Stimulated activated naive CD8-positive, alpha-beta T cell treated with anti-CD3 and anti-CD28 coated beads, Interleukin-15, amount 100 ng/mL, for 72 hours (primary cell): ENCODE measurements at regions not wholly inside any gene's neighbourhood (a gene's known extent, or its start where the extent isn't known, plus 50 kb on each side); places are given as distances from the start of the nearest gene placed in this dataset.

Source experiments
- ATAC-seq: fragments of 150-1000 bp; cut with Tn5 transposase; 2 replicates; pipeline ENCODE4 v1.10.0; 2021; ENCODE audit warnings: mild to moderate bottlenecking, moderate library complexity
- DNase-seq, 2 donors: peaks; one replicate each; pipeline ENCODE4 v3.0.0; 2021 to 2022
- H3K27ac Mint-ChIP-seq, 2 donors: one replicate each; pipeline ENCODE4 v1.8.0; 2022; ENCODE audit warnings: mild to moderate bottlenecking in 2 of 2, mixed read lengths in 2 of 2, moderate library complexity in 2 of 2
- H3K27me3 Mint-ChIP-seq: one replicate; pipeline ENCODE4 v1.8.0; 2022; ENCODE audit warnings: mixed read lengths
- H3K4me1 Mint-ChIP-seq: one replicate; pipeline ENCODE4 v1.8.0; 2022; ENCODE audit warnings: mild to moderate bottlenecking, mixed read lengths
- H3K4me3 Mint-ChIP-seq, 2 donors: one replicate each; pipeline ENCODE4 v1.8.0; 2022; ENCODE audit warnings: mild to moderate bottlenecking in 2 of 2, mixed read lengths in 2 of 2, moderate library complexity in 1 of 2
- H3K9me3 Mint-ChIP-seq, 2 donors: one replicate each; pipeline ENCODE4 v1.8.0; 2022; ENCODE audit warnings: mixed read lengths in 2 of 2

DNA sequence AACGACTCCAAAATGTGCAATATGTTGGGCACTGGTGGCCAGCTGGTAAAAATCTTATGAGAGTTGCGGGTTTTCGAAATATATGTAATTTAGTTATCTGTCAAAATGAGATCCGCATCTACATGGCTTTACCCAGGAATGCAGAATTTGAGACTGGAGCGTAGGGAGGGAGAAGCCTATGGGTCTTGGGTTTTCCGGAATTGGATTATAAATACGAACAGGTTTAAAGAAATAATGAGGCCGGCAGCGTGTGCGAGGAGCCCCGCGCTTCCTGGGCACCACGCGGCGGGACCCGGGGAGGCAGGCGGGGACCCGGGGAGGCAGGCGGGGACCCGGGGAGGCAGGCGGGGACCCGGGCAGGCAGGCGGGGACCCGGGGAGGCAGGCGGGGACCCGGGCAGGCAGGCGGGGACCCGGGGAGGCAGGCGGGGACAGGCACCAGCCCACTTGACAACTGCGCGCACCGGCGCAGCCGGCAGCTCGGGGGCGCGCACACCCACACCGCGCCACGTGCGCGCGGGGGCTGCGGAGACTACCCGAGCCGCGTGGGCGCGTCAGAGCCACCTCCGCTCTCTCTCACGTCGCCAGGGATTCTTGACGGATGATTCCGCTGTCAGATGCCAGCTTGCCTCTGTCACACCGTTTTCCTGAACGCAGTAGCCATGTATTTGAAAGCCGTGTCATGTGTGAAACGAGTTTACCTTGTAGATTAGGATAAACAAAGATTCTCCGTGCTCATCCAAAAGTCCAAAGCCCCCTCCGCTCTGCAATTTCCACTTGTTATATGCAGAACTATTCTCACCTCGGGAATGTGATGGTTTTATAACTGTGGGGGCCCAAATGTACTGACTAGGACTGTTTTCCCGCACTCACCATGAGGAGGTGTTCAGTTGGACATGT lies 54.3 kb upstream of the HNRNPU start:
- peak; percentile 34 to 58 for DNase-seq
- Mint-ChIP-seq H3K27ac (peak overlapping the region; percentile 64 to 90), H3K9me3 (no peaks in the 10 kb centered on the region), H3K4me1 (peaks cover 18% of the 10 kb centered on the region), H3K27me3 (no peaks in the 10 kb centered on the region), H3K4me3 (peak overlapping the region; percentile 78 to 92)
- peak; percentile 90 for ATAC-seq

DNA sequence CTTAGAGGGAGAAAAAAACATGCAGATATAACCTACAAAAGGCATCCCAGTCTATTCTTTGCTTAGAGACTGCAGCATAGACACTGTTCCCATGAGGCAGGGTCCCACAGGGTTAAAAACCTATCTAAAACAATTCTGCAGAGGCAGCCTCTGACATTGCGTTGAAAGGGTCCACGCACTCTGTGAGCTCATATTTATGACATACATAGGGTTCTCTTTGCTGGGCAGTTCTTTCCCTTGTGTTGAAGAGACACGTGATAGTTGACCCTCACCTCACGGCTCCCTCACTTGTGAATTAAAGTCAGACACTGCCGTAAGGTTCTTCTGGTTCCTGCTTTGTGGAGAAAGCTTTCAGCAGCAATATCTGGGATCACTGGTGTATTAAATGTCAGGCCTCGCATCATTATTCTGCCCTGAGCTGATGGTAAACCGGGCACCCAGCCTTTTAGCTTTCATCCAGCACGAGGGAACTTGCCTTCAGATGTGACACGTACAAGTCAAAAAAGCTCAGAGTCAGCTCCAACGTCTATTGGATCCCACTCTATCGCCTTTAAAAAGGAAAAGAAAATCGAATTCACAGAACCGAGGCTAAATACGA lies 52.8 kb upstream of the HNRNPU start:
- H3K27me3 Mint-ChIP-seq, result no peaks in the 10 kb centered on the region
- no peak overlapping the region for H3K27ac Mint-ChIP-seq
- no peak overlapping the region for H3K4me3 Mint-ChIP-seq
- H3K4me1 Mint-ChIP-seq, result peaks cover 18% of the 10 kb centered on the region
- DNase-seq, result no peak
- no peaks in the 10 kb centered on the region for H3K9me3 Mint-ChIP-seq
- ATAC-seq, result no peak

DNA sequence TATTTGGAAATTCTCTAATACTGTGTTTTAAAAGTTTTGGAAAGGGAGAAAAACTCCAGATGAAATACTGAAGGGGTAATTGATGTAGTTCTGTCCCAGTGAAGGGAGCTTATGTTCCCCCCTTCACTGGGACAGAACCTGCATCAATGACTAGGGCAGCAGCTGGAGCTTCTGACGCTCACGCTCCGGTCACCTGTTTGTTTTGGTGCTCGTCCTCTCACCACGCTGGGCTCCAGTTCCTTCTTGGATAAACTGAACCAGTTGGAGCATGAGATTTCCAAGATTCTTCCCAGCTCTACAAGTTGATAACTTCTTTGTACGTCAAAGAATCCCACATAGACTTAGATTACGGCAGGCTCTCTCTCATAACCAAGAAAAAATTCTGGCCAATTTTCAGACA lies 51.4 kb upstream of the HNRNPU start:
- no peak overlapping the region for H3K4me3 Mint-ChIP-seq
- no peaks in the 10 kb centered on the region for H3K27me3 Mint-ChIP-seq
- H3K27ac Mint-ChIP-seq, result no peak overlapping the region
- H3K4me1 Mint-ChIP-seq, result peaks cover 15% of the 10 kb centered on the region
- no peaks in the 10 kb centered on the region for H3K9me3 Mint-ChIP-seq
- DNase-seq, result no peak
- no peak for ATAC-seq

DNA sequence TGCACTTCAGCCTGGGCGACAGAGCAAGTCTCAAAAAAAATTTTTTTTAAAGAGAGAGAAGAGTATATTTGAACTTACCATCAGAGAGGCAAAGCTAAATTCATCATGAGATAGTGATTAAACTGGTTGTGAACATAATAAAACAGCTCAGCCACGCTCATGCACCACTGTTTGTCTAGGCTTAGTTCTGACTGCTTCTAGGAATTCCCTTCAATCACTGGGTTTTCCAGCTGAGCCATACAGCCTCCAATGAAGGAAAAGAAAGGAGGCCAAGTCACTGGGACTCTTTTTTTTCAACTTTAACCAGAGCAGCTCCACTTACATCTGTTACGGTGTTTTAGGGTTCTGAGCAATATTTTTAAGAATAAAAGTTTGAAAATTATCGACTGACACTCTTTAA lies 50.4 kb upstream of the HNRNPU start:
- DNase-seq (no peak), ATAC-seq (no peak)
- H3K4me3 Mint-ChIP-seq, result no peak overlapping the region
- H3K9me3 Mint-ChIP-seq, result no peaks in the 10 kb centered on the region
- H3K27ac Mint-ChIP-seq, result no peak overlapping the region
- H3K4me1 Mint-ChIP-seq, result peaks cover 8% of the 10 kb centered on the region
- H3K27me3 Mint-ChIP-seq, result no peaks in the 10 kb centered on the region
